HEK293T (cell line): ENCODE measurements at regions not wholly inside any gene's neighbourhood (a gene's known extent, or its start where the extent isn't known, plus 50 kb on each side); places are given as distances from the start of the nearest gene placed in this dataset.

Experiments used
- BHLHE40 ChIP-seq: fragments of 450-650 bp; IDR thresholded peaks from 2 replicates; pipeline ENCODE4 v1.6.1; 2016; ENCODE audit warnings: mild to moderate bottlenecking, moderate library complexity, borderline replicate concordance
- CTBP1 ChIP-seq: fragments of 450-650 bp; IDR thresholded peaks from 2 replicates; pipeline ENCODE4 v1.6.1; 2016; ENCODE audit warnings: borderline replicate concordance
- FOXA1 ChIP-seq: fragments of 450-650 bp; IDR thresholded peaks from 2 replicates; pipeline ENCODE4 v1.6.1; 2016; ENCODE audit warnings: mild to moderate bottlenecking
- FOXK2 ChIP-seq: fragments of 450-650 bp; IDR thresholded peaks from 2 replicates; pipeline ENCODE4 v1.6.1; 2016; ENCODE audit warnings: mild to moderate bottlenecking
- FOXM1 ChIP-seq: fragments of 450-650 bp; IDR thresholded peaks from 2 replicates; pipeline ENCODE4 v1.6.1; 2017; ENCODE audit warnings: mild to moderate bottlenecking, borderline replicate concordance
- NFRKB ChIP-seq: fragments of 450-650 bp; IDR thresholded peaks from 2 replicates; pipeline ENCODE4 v1.6.1; 2016; ENCODE audit warnings: mild to moderate bottlenecking, moderate library complexity
- SP1 ChIP-seq: fragments of 450-650 bp; IDR thresholded peaks from 2 replicates; pipeline ENCODE4 v1.6.1; 2017

DNA sequence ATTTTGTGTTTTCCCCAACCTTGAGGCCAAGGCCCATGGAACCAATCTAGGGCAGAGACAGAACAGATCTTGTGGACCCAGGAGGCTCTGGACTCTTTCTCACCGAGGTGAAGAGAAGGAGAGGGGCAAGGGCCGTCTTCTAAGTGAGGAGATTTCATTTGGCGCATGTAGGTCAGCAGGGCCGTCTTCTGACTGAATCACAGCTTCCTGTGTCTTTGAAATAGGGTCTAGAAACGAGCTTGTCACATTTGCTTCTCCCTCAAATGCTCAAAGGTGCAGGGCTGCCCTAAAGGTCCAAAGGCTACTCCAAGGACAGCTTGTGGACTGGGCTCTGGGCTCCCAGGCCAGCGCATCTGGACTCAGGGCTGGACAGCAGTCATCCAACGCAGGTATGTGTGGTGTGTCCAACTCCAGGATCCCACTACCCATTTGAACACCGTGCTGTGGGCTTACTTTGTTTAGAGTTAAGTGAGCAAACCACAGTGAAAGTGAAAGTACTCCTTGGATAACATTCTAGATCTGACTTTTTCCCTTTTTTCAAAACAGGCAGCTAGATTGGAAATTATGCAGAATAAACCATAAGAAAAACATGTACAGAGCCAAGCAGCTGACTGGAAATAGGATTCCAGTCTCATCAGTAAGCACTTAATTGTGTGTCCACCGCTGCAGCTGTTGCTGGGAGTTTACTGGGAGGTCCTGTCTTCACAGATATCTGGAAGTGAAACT is 357.0 kb downstream of the GADD45G start:
- TF ChIP-seq FOXK2, result no peak
- TF ChIP-seq FOXA1, result no peak
- TF ChIP-seq NFRKB, result no peak
- no peak for TF ChIP-seq FOXM1
- TF ChIP-seq CTBP1, result no peak
- no peak for TF ChIP-seq SP1
- no peak for TF ChIP-seq BHLHE40
